ENCODE measurements at regions not wholly inside any gene's neighbourhood (a gene's known extent, or its start where the extent isn't known, plus 50 kb on each side); places are given as distances from the start of the nearest gene placed in this dataset.

GRCh38 chr2:18799397-18799796 is 210.0 kb upstream of the NT5C1B start:
- in situ Hi-C loops (cut with MboI; ENCODE audit: low sequenced_read_pairs) = no loop called here

- in situ Hi-C loops (cut with MboI; ENCODE audit: low sequenced_read_pairs) = no loop called here
Observed at GRCh38 chr2:18797133-18797845, 207.9 kb upstream of the NT5C1B start.

GRCh38 chr2:18795906-18796305 is 206.5 kb upstream of the NT5C1B start:
- in situ Hi-C loops (cut with MboI; ENCODE audit: low sequenced_read_pairs) = no loop called here

GRCh38 chr2:18792684-18793083 is 203.3 kb upstream of the NT5C1B start:
- in situ Hi-C loops (cut with MboI; ENCODE audit: low sequenced_read_pairs) = no loop called here

- in situ Hi-C loops (cut with MboI; ENCODE audit: low sequenced_read_pairs) = no loop called here
Observed at GRCh38 chr2:18792226-18792629, 202.9 kb upstream of the NT5C1B start.

GRCh38 chr2:18791172-18791797 is 201.9 kb upstream of the NT5C1B start:
- in situ Hi-C loops (cut with MboI; ENCODE audit: low sequenced_read_pairs) = no loop called here

- in situ Hi-C loops (cut with MboI; ENCODE audit: low sequenced_read_pairs) = no loop called here
Observed at GRCh38 chr2:18790509-18791171, 201.3 kb upstream of the NT5C1B start.

- in situ Hi-C loops (cut with MboI; ENCODE audit: low sequenced_read_pairs) = no loop called here
Observed at GRCh38 chr2:18788592-18788991, 199.2 kb upstream of the NT5C1B start.

GRCh38 chr2:18787726-18788125 is 198.4 kb upstream of the NT5C1B start:
- in situ Hi-C loops (cut with MboI; ENCODE audit: low sequenced_read_pairs) = no loop called here

- in situ Hi-C loops (cut with MboI; ENCODE audit: low sequenced_read_pairs) = no loop called here
Observed at GRCh38 chr2:18784245-18784644, 194.9 kb upstream of the NT5C1B start.

- in situ Hi-C loops (cut with MboI; ENCODE audit: low sequenced_read_pairs) = no loop called here
Observed at GRCh38 chr2:18781541-18782280, 192.3 kb upstream of the NT5C1B start.

- in situ Hi-C loops (cut with MboI; ENCODE audit: low sequenced_read_pairs) = no loop called here
Observed at GRCh38 chr2:18777250-18777812, 188.0 kb upstream of the NT5C1B start.

GRCh38 chr2:18771212-18771611 is 181.8 kb upstream of the NT5C1B start:
- in situ Hi-C loops (cut with MboI; ENCODE audit: low sequenced_read_pairs) = loop anchor here (25.0 kb wide), 1 partner anchor 1091 kb away; no protein-coding TSS in a partner anchor

- in situ Hi-C loops (cut with MboI; ENCODE audit: low sequenced_read_pairs) = loop anchor here (25.0 kb wide), 1 partner anchor 1099 kb away; no protein-coding TSS in a partner anchor
Observed at GRCh38 chr2:18763338-18763737, 174.0 kb upstream of the NT5C1B start.

GRCh38 chr2:18762667-18763066 is 173.3 kb upstream of the NT5C1B start:
- in situ Hi-C loops (cut with MboI; ENCODE audit: low sequenced_read_pairs) = loop anchor here (25.0 kb wide), 1 partner anchor 1100 kb away; no protein-coding TSS in a partner anchor

- in situ Hi-C loops (cut with MboI; ENCODE audit: low sequenced_read_pairs) = loop anchor here (25.0 kb wide), 1 partner anchor 1108 kb away; no protein-coding TSS in a partner anchor
Observed at GRCh38 chr2:18754286-18754685, 164.9 kb upstream of the NT5C1B start.

- in situ Hi-C loops (cut with MboI; ENCODE audit: low sequenced_read_pairs) = loop anchor here (25.0 kb wide), 1 partner anchor 1109 kb away; no protein-coding TSS in a partner anchor
Observed at GRCh38 chr2:18753722-18754121, 164.4 kb upstream of the NT5C1B start.

GRCh38 chr2:18752667-18753422 is 163.5 kb upstream of the NT5C1B start:
- in situ Hi-C loops (cut with MboI; ENCODE audit: low sequenced_read_pairs) = loop anchor here (25.0 kb wide), 1 partner anchor 1109 kb away; no protein-coding TSS in a partner anchor

GRCh38 chr2:18752022-18752493 is 162.7 kb upstream of the NT5C1B start:
- in situ Hi-C loops (cut with MboI; ENCODE audit: low sequenced_read_pairs) = loop anchor here (25.0 kb wide), 1 partner anchor 1110 kb away; no protein-coding TSS in a partner anchor

Measured in HL-60/S4 treated with retinoic acid at 250 ng/mL for 4 days and 3 days (cell line).